IMR-90 (cell line): ENCODE measurements at regions not wholly inside any gene's neighbourhood (a gene's known extent, or its start where the extent isn't known, plus 50 kb on each side); places are given as distances from the start of the nearest gene placed in this dataset.

ENCODE experiments used
- BHLHE40 ChIP-seq: fragments of 150-350 bp; IDR thresholded peaks from 2 replicates; pipeline ENCODE4 v1.6.1; 2016; ENCODE audit warnings: mild to moderate bottlenecking, low read depth, low read length
- CEBPB ChIP-seq: IDR thresholded peaks from 2 replicates; pipeline ENCODE4 v1.6.1; 2012; ENCODE audit warnings: low read depth, low read length, improper control_type of control experiment
- FOS ChIP-seq: fragments of 150-350 bp; IDR thresholded peaks from 2 replicates; pipeline ENCODE4 v1.6.1; 2016; ENCODE audit warnings: low read depth, low read length
- MAZ ChIP-seq: IDR thresholded peaks from 2 replicates; pipeline ENCODE4 v1.6.1; 2012; ENCODE audit warnings: low read depth, mild to moderate bottlenecking, low read length, improper control_type of control experiment, moderate library complexity, borderline replicate concordance
- MXI1 ChIP-seq: IDR thresholded peaks from 2 replicates; pipeline ENCODE4 v1.6.1; 2012; ENCODE audit warnings: low read depth, mild to moderate bottlenecking, low read length, moderate library complexity, borderline replicate concordance
- NFE2L2 ChIP-seq: fragments of 150-350 bp; IDR thresholded peaks from 2 replicates; pipeline ENCODE4 v1.6.1; 2016; ENCODE audit warnings: low read depth, mild to moderate bottlenecking, low read length
- POLR2A ChIP-seq: IDR thresholded peaks from 2 replicates; pipeline ENCODE4 v1.6.1; 2012; ENCODE audit warnings: mild to moderate bottlenecking, low read depth, low read length
- RAD21 ChIP-seq: IDR thresholded peaks from 2 replicates; pipeline ENCODE4 v1.6.1; 2012; ENCODE audit warnings: low read length, improper control_type of control experiment
- RFX5 ChIP-seq: IDR thresholded peaks from 2 replicates; pipeline ENCODE4 v1.8.0; 2012; ENCODE audit warnings: low read depth, mild to moderate bottlenecking, low read length, moderate library complexity
- SMC3 ChIP-seq: fragments of 150-350 bp; IDR thresholded peaks from 2 replicates; pipeline ENCODE4 v1.6.1; 2016; ENCODE audit warnings: low read depth, mild to moderate bottlenecking, antibody characterized with exemption, low read length, moderate library complexity
- TF ChIP-seq, protein P1 (sequence below): conservative IDR thresholded peaks from 2 replicates; pipeline ENCODE4 v1.5.1; 2012; ENCODE audit warnings: mild to moderate bottlenecking, low read depth, low read length, improper control_type of control experiment
- TF ChIP-seq, protein P2 (sequence below): fragments of 150-350 bp; IDR thresholded peaks from 2 replicates; pipeline ENCODE4 v1.6.1; 2017; ENCODE audit warnings: mild to moderate bottlenecking, antibody characterized with exemption, low read length, low read depth

DNA sequence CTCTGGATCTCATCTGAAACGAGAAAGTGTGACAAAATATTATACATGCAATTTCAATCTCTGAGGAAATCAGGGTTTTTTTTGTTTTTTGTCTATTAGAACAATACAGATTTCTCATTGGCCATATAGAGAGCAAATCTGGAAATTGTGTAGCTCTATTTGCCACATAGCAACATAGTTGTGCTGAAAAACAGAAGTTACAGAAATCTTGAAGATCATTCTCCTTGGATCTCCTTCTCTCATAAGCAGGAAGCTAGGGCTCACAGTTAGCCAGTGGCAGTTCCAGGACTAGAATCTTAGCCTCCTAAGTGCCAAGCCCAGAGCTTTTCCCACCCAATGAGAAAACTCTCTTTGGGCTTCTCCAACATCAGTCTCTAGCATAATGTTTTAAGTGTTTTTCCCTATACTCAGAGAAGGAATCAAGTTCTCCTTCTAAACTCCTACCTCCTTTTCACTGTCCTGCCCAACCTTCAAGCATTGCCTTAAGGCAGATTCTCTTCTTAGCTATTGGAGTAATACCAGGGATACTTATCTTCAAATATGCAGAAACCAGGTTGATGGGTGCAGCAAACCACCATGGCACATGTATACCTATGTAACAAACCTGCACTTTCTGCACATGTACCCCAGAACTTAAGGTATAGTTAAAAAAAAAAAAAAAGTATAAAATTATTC, 211.6 kb downstream of the ALDH8A1 start:
- TF ChIP-seq NFE2L2 (no peak), CEBPB (no peak), POLR2A (no peak), SMC3 (no peak), BHLHE40 (no peak), RFX5 (no peak), MAZ (no peak), MXI1 (no peak), FOS (no peak), RAD21 (no peak)
- TF ChIP-seq, protein P1, sequence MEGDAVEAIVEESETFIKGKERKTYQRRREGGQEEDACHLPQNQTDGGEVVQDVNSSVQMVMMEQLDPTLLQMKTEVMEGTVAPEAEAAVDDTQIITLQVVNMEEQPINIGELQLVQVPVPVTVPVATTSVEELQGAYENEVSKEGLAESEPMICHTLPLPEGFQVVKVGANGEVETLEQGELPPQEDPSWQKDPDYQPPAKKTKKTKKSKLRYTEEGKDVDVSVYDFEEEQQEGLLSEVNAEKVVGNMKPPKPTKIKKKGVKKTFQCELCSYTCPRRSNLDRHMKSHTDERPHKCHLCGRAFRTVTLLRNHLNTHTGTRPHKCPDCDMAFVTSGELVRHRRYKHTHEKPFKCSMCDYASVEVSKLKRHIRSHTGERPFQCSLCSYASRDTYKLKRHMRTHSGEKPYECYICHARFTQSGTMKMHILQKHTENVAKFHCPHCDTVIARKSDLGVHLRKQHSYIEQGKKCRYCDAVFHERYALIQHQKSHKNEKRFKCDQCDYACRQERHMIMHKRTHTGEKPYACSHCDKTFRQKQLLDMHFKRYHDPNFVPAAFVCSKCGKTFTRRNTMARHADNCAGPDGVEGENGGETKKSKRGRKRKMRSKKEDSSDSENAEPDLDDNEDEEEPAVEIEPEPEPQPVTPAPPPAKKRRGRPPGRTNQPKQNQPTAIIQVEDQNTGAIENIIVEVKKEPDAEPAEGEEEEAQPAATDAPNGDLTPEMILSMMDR: no peak
- TF ChIP-seq, protein P2, sequence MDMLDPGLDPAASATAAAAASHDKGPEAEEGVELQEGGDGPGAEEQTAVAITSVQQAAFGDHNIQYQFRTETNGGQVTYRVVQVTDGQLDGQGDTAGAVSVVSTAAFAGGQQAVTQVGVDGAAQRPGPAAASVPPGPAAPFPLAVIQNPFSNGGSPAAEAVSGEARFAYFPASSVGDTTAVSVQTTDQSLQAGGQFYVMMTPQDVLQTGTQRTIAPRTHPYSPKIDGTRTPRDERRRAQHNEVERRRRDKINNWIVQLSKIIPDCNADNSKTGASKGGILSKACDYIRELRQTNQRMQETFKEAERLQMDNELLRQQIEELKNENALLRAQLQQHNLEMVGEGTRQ: no peak
